Kidney (tissue), 13 donors: ENCODE measurements at regions not wholly inside any gene's neighbourhood (a gene's known extent, or its start where the extent isn't known, plus 50 kb on each side); places are given as distances from the start of the nearest gene placed in this dataset.

Source experiments
- DNase-seq, 5 donors: peaks; one replicate each; pipeline ENCODE4 v3.0.0-alpha.2; 2013 to 2020
- FAIRE-seq: peaks from 2 replicates; lab custom pipeline; 2012; peaks lifted over from hg19 to GRCh38; lab: Jason Lieb, UNC
- H3K27ac ChIP-seq, 2 donors: one replicate each; pipeline ENCODE4 v1.7.0; 2013; ENCODE audit warnings: low read depth in 2 of 2, low read length in 2 of 2, inconsistent platforms in 1 of 2
- H3K27me3 ChIP-seq: one replicate; pipeline ENCODE4 v1.7.1; 2013; ENCODE audit warnings: low read length, inconsistent platforms; ENCODE audit not compliant: control insufficient read depth, insufficient read depth
- H3K36me3 ChIP-seq, 3 donors: one replicate each; pipeline versions ENCODE4 v1.7.0 to v1.7.1; 2013; ENCODE audit warnings: low read length in 3 of 3, control low read depth in 1 of 3, inconsistent platforms in 1 of 3; ENCODE audit not compliant: insufficient read depth in 3 of 3, control insufficient read depth in 2 of 3
- H3K4me1 ChIP-seq, 3 donors: one replicate each; pipeline versions ENCODE4 v1.7.0 to v1.7.1; 2013; ENCODE audit warnings: low read length in 3 of 3, inconsistent platforms in 1 of 3, low read depth in 1 of 3; ENCODE audit not compliant: control insufficient read depth in 2 of 3, insufficient read depth in 2 of 3
- H3K4me3 ChIP-seq, 3 donors: one replicate each; pipeline versions ENCODE4 v1.7.0 to v1.8.1; 2013; ENCODE audit warnings: low read length in 3 of 3, control low read depth in 1 of 3, inconsistent platforms in 1 of 3
- H3K9ac ChIP-seq, 3 donors: one replicate each; pipeline versions ENCODE4 v1.7.0 to v1.7.1; 2013; ENCODE audit warnings: low read length in 3 of 3, control low read depth in 1 of 3, inconsistent platforms in 1 of 3
- H3K9me3 ChIP-seq, 3 donors: one replicate each; pipeline versions ENCODE4 v1.7.0 to v1.7.1; 2013; ENCODE audit warnings: low read length in 3 of 3, control low read depth in 1 of 3, inconsistent platforms in 1 of 3; ENCODE audit not compliant: control insufficient read depth in 2 of 3, insufficient read depth in 1 of 3
- CTCF ChIP-seq: IDR thresholded peaks from 3 replicates; pipeline ENCODE4 v1.5.1; 2012; ENCODE audit warnings: mild to moderate bottlenecking, moderate library complexity, borderline replicate concordance; ENCODE audit not compliant: insufficient read depth; ENCODE audit errors: extremely low read depth
- intact Hi-C: fragments of 100-400 bp; cut with DNase I; formaldehyde crosslinking; loops from one replicate; pipeline ENCODE4 v1.11.1; 2022
- donor health status: control.
- donor health status: control.
- donor health status: control.
- donor health status: control.
- donor health status: control.
- donor health status: DM: yes; HTN: yes; CAD: no.
- donor health status: Normal renal cell carcinoma (clear cell type).

GRCh38 chr2:188819792-188820191 lies 154.4 kb upstream of the COL3A1 start:
- FAIRE-seq (no peak), DNase-seq (peak in 2 of 5 donors; percentile 5 to 8)
- H3K27me3 ChIP-seq, result no peaks in the 10 kb centered on the region
- no peak overlapping the region for H3K9ac ChIP-seq
- H3K36me3 ChIP-seq, result no peaks in the 10 kb centered on the region
- no peaks in the 10 kb centered on the region for H3K9me3 ChIP-seq
- H3K27ac ChIP-seq, result no peak overlapping the region
- intact Hi-C loops, result no loop called here
- H3K4me1 ChIP-seq, result no peaks in the 10 kb centered on the region
- no peak overlapping the region for H3K4me3 ChIP-seq
- TF ChIP-seq CTCF, result no peak

GRCh38 chr2:188820576-188820975 lies 153.6 kb upstream of the COL3A1 start:
- H3K9ac ChIP-seq, result no peak overlapping the region
- no peaks in the 10 kb centered on the region for H3K9me3 ChIP-seq
- H3K27ac ChIP-seq, result no peak overlapping the region
- H3K36me3 ChIP-seq, result no peaks in the 10 kb centered on the region
- DNase-seq (no peak), FAIRE-seq (peak; percentile 13)
- no peaks in the 10 kb centered on the region for H3K4me1 ChIP-seq
- no peak overlapping the region for H3K4me3 ChIP-seq
- TF ChIP-seq CTCF, result no peak
- H3K27me3 ChIP-seq, result no peaks in the 10 kb centered on the region
- intact Hi-C loops, result no loop called here

- intact Hi-C loops, result no loop called here
- Histone ChIP-seq H3K27ac (no peak overlapping the region), H3K36me3 (no peaks in the 10 kb centered on the region), H3K27me3 (no peaks in the 10 kb centered on the region), H3K9ac (no peak overlapping the region), H3K4me1 (no peaks in the 10 kb centered on the region), H3K9me3 (no peaks in the 10 kb centered on the region), H3K4me3 (no peak overlapping the region)
- FAIRE-seq, result no peak
- no peak for DNase-seq
- TF ChIP-seq CTCF, result no peak
Measured at GRCh38 chr2:188824125-188824524, 150.0 kb upstream of the COL3A1 start.

- FAIRE-seq (no peak), DNase-seq (no peak)
- H3K27me3 ChIP-seq, result no peaks in the 10 kb centered on the region
- TF ChIP-seq CTCF, result no peak
- no peak overlapping the region for H3K27ac ChIP-seq
- H3K9ac ChIP-seq, result no peak overlapping the region
- no peak overlapping the region for H3K4me3 ChIP-seq
- no peaks in the 10 kb centered on the region for H3K4me1 ChIP-seq
- intact Hi-C loops, result no loop called here
- H3K9me3 ChIP-seq, result peaks cover 0 to 9% (median under 1%) of the 10 kb centered on the region in 3 donors
- H3K36me3 ChIP-seq, result no peaks in the 10 kb centered on the region
Measured at GRCh38 chr2:188833331-188833730, 140.8 kb upstream of the COL3A1 start.
